Jurkat, Clone E6-1 (cell line): ENCODE measurements at regions not wholly inside any gene's neighbourhood (a gene's known extent, or its start where the extent isn't known, plus 50 kb on each side); places are given as distances from the start of the nearest gene placed in this dataset.
"Not testable (repeated sequence)": the region's sequence is repeated elsewhere in the genome, so short reads cannot be mapped to it uniquely, and the experiment has no call there.

Source experiments
- DNase-seq: peaks from one replicate; pipeline ENCODE4 v3.0.0-alpha.2; 2011; ENCODE audit warnings: low read depth, low spot score
- H3K4me3 ChIP-seq: 2 replicates; pipeline ENCODE4 v1.5.1; 2011; ENCODE audit warnings: mild to moderate bottlenecking, low read length, control low read depth, moderate library complexity

DNA sequence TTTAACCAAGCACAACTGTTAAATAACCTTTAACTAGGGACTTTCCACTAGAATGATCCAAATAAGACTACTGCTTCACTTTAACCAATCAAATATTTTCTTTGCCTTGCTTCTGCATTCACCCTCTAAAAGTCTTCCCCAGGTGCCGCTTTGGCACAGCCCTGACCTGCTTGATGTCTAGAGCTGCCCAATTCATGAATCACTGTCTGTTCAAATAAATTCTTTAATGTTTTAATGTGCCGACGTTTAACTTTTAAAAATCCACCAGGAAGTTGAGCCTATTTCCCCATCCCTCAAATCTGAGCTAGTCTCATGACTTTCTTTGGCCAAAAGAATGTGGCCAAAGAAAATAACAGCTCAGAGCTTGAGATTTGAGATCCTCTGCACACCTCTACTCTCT, 277.8 kb upstream of the SOX9 start:
- no peak overlapping the region for H3K4me3 ChIP-seq
- DNase-seq = no peak

DNA sequence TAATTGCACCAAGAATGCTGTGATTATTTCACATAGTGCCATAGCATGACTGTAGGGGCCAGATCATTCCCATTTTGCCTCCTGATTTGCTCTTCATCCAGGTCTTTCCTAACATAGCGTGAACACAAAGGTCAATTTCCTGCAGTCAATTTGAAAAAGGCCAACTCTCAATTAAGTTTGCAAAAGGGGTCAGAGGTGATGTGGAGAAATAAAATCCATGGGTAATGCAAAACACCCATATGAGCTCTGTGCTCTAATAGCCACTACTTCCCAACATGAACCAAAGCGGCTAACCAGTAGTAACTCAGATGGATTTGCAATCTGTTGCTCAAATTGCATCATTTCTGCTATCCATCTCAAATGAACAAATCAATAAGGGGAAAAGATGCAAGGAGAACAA, 275.5 kb upstream of the SOX9 start:
- H3K4me3 ChIP-seq = no peak overlapping the region
- DNase-seq = no peak

- no peak overlapping the region for H3K4me3 ChIP-seq
- DNase-seq = no peak
Observed at GRCh38 chr17:71846561-71847110, 274.2 kb upstream of the SOX9 start.

DNA sequence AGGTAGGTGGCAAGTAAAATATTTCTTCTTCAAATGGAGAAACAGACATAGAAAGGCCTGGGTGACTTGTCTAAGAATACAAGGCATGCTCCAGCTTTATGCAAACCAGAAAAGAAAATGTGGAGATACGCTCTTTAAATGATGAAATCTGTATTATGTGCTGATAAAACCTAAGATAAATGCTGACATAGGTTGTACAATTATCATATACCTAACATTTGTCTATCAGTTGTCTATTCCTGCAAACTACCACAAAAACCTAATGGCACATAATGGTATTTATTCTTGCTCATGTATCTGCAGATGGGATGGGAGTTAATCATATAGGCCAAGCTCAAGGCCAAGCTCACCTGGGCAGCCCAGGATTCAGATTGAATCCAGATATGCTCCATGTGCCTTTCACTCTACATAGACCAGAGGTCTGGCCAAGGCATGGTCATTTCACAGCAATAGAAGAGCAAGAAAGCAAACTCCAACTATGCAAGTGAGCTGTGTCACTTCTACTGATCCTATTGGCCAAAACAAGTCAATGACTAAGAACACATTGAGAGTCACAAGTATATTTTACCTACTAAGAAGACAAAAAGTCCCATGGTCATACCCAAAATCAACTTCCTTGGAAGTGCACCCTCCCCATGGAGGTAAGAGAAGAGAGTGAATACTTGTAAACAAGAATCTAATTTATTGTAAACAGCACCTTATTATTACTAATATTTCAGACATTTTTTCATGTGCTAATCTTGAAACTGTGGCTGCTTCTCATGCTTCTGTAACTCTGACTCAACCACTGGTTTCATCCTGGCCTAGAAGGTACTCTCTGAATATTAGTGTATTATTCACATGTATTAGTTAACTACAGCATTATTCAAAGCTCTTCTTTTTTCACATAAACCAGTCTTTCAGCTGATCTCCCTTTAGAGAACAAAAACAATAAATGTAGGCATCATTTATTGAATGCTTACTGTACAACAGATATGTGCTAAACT, 270.7 kb upstream of the SOX9 start:
- no peak for DNase-seq
- no peak overlapping the region for H3K4me3 ChIP-seq

DNA sequence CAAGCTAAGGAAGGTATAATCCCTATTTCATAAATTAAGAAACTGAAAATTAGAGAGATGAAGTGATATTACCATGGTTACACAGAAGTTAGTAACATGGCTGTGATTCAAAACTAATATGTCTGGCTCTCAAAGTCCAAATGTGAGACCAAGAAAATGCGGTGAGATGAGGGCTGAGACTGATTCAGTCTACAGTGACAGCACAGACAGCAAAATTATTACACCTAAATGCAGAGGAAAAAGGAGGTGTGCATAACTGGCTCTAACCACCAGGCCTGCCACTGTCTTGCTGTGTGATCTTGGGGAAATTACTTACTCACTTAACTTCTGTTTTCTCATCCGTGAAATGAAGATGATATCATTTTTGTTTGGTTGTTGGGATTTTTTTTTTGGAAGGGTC, 270.0 kb upstream of the SOX9 start:
- no peak overlapping the region for H3K4me3 ChIP-seq
- DNase-seq = no peak

DNA sequence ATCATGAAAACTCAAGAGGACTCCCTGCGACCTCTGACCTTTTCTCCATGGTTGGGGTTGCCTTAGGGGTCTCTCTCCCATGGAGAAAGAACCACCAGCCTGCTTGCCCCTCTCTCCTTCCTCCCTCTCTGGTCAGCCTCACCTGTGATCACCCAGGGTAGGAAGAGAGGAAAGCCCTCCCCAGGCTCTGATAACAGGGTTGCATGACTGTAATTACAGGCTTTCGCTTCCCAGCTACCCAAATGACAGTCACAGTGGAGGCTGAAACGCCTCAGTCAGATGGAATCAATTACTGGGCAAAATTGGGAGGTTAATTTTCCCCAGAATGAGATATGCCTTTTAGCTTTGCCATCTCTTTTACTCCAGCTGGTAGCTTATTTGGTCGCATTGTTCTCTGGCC, 265.8 kb upstream of the SOX9 start:
- DNase-seq = no peak
- H3K4me3 ChIP-seq = no peak overlapping the region

GRCh38 chr17:71864755-71865154, 256.1 kb upstream of the SOX9 start:
- H3K4me3 ChIP-seq = no peak overlapping the region
- DNase-seq = no peak

GRCh38 chr17:71866095-71866494, 254.7 kb upstream of the SOX9 start:
- DNase-seq = no peak
- H3K4me3 ChIP-seq = no peak overlapping the region

- H3K4me3 ChIP-seq = no peak overlapping the region
- no peak for DNase-seq
Observed at GRCh38 chr17:71869293-71869692, 251.5 kb upstream of the SOX9 start.

DNA sequence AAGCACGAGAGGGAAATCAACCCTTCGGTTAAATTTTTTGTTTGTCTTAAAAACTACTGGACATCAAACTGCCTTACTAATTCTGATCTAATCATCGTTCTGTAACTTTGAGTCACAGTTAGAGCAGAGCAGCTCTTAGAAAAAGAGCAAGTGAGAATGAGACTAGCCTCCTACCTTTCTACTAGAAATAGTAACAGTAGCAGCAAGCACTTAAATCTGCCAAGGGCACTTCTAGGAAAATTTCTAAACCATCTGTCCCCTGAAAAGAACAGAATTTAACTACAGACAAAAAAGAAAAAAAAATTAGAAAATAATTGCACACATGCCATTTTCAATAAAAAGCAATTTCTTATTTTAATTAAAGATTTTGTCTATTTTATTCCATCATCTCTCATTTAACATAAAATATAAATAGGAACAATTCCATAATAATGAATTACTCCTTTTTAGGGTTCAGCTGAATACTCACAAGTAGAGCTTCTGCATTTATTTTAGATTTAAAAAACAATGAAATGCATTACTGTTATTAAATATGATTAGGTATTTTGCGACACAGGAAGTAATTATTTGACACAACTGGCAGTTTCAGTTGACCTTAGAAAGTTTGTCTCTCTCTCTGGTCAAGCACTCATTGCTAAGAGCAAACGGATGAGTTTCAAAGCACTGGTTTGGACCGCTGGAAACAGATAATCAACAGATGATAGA, 250.8 kb upstream of the SOX9 start:
- DNase-seq = no peak
- no peak overlapping the region for H3K4me3 ChIP-seq

GRCh38 chr17:71870546-71870862, 250.3 kb upstream of the SOX9 start:
- no peak overlapping the region for H3K4me3 ChIP-seq
- DNase-seq = no peak

DNA sequence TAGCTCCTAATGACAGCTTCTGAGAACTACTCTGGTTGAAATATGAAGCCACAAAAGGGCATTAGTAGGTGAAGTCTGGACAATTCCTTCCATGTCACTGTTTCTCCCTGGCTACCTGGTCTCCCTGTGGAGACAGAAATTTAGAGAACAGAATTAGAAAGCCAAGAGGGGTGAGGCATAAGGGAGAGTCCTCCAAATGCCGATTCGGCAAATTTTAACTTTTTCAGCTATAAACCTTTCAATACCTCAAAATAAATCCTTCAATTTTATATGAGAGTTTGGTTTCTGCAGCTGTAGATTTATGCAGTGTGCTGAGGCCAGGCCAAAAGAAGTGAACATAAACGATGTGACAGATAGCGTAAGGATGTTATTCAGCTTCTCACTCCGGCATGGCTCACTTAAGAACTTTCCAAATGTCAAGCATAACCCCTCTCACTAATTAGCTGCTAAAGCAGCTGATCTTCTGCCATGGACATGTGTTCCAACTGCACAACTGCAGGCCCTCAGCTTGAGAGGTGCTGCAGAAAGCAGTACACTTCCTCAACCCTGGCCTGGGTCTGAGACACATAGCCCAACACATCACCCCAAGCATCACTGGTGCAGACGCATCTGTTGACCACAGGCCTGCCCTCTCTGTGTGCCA, 247.9 kb upstream of the SOX9 start:
- DNase-seq = no peak
- H3K4me3 ChIP-seq = no peak overlapping the region

DNA sequence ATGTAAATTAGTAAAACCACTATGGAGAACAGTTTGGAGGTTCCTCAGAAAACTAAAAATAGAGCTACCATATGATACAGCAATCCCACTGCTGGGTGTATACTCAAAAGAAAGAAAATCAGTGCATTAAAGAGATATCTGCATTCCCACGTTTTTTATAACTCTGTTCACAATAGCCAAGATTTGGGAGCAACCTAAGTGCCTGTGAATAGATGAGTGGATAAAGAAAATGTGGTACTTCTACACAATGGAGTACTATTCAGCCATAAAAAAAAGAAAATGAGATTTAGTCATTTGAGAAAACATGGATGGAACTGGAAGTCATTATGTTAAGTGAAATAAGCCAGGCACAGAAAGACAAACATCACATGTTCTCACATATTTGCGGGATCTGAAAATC, 246.0 kb upstream of the SOX9 start:
- not testable (repeated sequence) for H3K4me3 ChIP-seq, DNase-seq

GRCh38 chr17:71878271-71878670, 242.5 kb upstream of the SOX9 start:
- no peak for DNase-seq
- H3K4me3 ChIP-seq = no peak overlapping the region

- H3K4me3 ChIP-seq = no peak overlapping the region
- no peak for DNase-seq
Observed at GRCh38 chr17:71878998-71879397, 241.8 kb upstream of the SOX9 start.

- no peak overlapping the region for H3K4me3 ChIP-seq
- DNase-seq = no peak
Observed at GRCh38 chr17:71881041-71881440, 239.8 kb upstream of the SOX9 start.

GRCh38 chr17:71881581-71881980, 239.2 kb upstream of the SOX9 start:
- H3K4me3 ChIP-seq = no peak overlapping the region
- DNase-seq = no peak

DNA sequence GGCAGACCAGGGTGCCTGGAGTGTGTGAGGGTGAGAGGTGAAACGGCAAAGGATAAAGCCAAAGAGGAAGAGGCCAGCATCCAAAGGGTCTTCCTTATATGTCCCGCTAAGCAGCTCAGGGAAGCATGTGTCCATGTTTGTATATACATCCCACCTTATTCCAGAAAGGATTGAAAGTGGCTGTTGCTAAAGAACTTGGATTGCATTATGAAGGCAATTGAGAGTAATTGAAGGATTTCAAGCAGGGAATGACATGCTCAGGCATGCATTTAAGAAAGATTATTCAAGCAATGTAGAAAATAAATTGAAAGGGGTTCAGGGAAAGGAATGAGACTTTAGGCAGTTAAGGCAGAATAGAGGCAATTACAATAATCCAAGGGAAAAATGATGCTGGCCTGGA, 237.6 kb upstream of the SOX9 start:
- DNase-seq = no peak

GRCh38 chr17:71883845-71884244, 237.0 kb upstream of the SOX9 start:
- H3K4me3 ChIP-seq = no peak overlapping the region
- DNase-seq = no peak

More for the DNA sequence above, 237.6 kb upstream of the SOX9 start:
- H3K4me3 ChIP-seq = no peak overlapping the region

GRCh38 chr17:71885662-71886061, 235.2 kb upstream of the SOX9 start:
- no peak for DNase-seq
- H3K4me3 ChIP-seq = no peak overlapping the region
